ENCODE measurements at regions not wholly inside any gene's neighbourhood (a gene's known extent, or its start where the extent isn't known, plus 50 kb on each side); places are given as distances from the start of the nearest gene placed in this dataset.

DNA sequence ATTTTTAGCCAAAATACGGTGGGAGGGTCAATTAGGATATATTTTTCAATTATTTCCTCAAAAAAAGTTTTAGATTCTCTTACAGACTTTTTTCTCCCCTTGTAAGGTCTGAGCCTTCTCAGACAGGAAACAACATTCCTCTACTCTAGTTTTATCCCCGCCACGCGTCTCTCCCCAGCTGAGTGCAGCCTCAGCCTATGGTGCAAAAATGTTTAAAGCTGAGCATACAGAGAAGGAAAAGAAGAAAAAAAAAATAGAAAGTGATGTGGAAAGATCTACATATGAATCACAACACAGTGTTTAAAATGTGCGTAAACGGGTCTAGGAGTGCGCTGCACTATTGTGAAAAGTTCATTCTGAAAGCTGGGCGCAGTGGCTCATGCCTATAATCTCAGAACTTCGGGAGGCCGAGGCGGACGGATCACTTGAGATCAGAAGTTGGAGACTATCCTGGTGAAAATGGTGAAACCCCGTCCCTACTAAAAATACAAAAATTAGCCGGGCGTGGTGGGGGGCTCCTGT, 159.0 kb downstream of the TRIM27 start:
- TF ChIP-seq, protein P1, sequence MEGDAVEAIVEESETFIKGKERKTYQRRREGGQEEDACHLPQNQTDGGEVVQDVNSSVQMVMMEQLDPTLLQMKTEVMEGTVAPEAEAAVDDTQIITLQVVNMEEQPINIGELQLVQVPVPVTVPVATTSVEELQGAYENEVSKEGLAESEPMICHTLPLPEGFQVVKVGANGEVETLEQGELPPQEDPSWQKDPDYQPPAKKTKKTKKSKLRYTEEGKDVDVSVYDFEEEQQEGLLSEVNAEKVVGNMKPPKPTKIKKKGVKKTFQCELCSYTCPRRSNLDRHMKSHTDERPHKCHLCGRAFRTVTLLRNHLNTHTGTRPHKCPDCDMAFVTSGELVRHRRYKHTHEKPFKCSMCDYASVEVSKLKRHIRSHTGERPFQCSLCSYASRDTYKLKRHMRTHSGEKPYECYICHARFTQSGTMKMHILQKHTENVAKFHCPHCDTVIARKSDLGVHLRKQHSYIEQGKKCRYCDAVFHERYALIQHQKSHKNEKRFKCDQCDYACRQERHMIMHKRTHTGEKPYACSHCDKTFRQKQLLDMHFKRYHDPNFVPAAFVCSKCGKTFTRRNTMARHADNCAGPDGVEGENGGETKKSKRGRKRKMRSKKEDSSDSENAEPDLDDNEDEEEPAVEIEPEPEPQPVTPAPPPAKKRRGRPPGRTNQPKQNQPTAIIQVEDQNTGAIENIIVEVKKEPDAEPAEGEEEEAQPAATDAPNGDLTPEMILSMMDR (IDR thresholded peaks at IDR 0.05; ENCODE audit: insufficient read depth, low read length, poor library complexity, severe bottlenecking), result no peak
- TF ChIP-seq EZH2phosphoT487 (conservative IDR thresholded peaks at IDR 0.05; ENCODE audit: low read length), result no peak
